HG03095 (cell line): ENCODE measurements at regions not wholly inside any gene's neighbourhood (a gene's known extent, or its start where the extent isn't known, plus 50 kb on each side); places are given as distances from the start of the nearest gene placed in this dataset.
"Not testable (repeated sequence)": the region's sequence is repeated elsewhere in the genome, so short reads cannot be mapped to it uniquely, and the experiment has no call there.

Source experiments
- ATAC-seq: cut with Tn5 transposase; IDR thresholded peaks from one replicate; pipeline ENCODE4 v1.9.1; 2021; ENCODE audit warnings: moderate library complexity; ENCODE audit not compliant: unreplicated experiment

DNA sequence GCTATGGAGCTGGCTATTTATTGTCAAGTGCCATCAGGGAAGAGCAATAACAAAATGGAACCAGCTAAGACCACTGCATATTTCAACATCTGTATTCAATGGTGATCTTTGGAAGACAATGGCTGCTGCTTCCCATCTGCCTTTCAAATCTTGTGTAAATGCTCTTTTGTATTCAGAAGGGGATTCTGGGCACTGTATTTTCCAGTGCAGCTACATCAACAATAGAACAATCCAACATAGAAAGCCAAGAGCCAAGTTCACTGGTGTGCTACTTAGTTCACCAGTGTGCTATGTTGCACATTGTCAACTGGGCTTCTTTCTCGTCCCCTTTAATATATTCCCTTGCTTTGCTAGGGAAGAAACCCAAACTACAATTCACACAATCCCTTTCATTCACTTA is 128.8 kb upstream of the OR4E1 start:
- ATAC-seq: no peak

DNA sequence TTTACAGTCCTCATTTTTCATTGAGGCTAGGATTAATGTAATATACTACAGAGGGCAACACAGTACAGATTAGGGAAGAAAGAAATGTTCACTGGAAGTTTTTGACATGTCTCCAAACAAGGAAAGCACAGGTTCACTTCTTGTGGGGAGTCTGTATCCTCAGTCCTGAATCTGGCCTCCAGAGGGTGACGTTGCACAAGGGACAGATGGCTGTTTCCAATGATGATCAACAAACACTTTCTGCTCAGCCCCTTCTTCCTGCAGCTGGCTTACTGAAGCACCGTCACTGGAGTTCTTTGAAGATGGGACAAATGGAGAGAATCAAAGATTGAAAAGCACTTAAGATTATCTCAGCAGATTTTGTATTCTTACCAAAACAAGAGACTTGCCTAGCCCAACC is 123.3 kb upstream of the OR4E1 start:
- ATAC-seq: no peak

DNA sequence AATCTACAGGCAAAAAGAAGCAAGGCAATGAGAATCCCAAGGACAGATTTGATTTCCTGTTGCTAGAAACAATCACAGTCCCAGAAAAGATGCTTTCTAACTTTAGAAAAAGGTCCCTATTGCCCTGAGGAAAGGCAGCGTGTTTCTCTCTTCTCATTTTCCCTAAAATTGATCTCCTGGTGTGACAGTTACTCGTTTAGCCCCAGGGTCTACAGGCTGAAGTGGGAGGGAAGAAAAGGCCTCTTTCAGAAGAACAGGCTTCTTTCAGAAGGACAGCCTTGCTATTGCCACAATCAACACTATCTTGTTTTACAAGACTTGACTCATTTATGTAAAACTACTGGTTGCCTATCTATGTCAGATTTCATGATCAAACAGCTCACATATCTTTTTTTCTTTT is 121.8 kb upstream of the OR4E1 start:
- ATAC-seq: no peak

DNA sequence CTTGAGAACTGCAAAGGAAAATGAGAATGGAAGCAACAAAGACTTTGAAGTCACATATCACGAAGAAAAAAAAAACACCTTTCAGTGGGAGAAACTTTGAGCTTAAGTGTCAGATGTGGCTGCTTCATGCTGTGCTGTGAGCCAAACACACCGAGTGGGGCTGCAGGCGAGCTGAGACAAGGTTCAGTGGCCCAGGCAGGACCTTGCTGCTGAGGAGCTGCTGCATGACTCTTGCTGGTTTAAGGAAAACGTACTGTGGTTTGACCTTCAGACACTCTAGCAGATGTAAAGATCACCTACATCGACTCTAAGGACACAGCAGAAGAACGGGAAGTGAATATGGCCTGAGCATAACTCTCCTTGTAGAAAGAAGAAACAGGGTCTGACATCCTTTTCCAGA is 118.1 kb upstream of the OR4E1 start:
- no peak for ATAC-seq

DNA sequence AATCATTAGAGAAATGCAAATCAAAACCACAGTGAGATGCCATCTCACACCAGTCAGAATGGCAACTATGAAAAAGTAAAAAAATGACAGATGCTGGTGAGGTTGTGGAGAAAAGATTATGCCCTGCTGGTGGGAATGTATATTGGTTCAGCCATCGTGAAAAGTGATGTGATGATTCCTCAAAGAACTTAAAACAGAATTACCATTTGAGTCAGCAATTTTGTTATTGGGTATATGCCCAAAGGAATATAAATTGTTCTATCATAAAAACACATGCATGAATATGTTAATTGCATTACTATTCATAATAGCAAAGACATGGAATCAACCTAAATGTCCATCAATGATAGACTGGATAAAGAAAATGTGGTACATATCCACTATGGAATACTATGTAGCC is 115.1 kb upstream of the OR4E1 start:
- not testable (repeated sequence) for ATAC-seq

DNA sequence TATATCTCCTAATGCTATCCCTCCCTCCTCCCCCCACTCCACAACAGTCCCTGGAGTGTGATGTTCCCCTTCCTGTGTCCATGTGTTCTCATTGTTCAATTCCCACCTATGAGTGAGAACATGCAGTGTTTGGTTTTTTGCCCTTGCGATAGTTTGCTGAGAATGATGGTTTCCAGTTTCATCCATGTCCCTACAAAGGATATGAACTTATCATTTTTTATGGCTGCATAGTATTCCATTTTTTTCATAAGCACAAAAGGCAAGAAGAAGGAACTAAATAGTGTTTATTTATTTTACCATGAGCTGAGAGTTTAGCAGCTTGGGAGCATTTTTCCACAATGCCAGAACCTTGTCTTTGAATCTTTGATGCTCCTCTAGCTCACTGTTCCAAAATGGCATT is 113.6 kb upstream of the OR4E1 start:
- ATAC-seq: not testable (repeated sequence)

DNA sequence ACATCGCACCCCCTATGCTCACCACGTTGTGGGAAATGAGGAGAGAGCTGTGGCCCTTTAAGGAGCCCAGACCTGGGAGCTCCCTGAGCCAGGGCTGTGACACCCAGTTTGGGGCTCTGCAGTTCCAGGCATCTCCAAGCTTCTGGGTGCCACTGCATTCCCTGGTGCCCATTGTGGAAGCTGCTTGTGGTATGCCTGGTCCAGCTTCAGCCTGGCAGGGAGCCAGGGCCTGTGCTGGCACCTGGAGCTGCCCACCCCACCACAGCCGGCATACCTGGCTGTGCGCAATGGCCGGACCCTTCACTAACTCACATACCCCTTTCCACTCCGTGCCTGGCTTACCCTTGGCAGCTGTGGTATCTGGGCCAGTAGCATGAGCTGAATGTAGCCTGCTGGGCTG is 107.9 kb upstream of the OR4E1 start:
- ATAC-seq: no peak

DNA sequence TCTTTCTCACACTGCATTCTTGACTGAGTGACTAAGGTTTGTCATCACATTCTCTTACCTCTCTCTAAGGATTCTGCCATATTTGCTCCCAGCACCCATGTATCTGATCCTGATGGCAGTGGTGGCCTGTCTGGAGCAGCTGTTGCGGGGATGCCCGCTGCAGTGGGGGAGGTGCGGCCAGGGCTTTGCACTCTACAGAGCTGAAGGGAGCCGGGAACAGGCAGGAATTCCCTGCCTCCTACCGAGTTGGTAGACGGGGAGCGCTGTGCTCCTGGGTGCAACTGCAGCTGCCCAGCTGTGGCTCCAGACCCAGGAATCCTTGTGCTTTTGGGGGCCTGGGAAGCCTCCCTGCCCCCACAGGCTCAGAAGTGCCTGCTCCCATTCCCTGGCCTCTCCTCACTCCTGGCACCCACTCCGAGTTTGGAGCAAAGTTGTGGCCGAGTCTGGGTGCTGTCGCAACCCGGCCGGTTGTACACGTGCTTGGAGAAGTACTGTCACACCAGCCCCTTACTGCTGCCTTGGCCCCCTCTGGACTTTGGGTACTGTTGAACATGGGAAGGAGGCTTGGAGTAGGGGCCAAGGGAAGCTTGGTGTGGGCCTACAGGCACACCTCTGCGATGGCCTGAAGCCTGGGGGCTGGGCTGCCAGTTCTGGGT is 106.9 kb upstream of the OR4E1 start:
- ATAC-seq: no peak

DNA sequence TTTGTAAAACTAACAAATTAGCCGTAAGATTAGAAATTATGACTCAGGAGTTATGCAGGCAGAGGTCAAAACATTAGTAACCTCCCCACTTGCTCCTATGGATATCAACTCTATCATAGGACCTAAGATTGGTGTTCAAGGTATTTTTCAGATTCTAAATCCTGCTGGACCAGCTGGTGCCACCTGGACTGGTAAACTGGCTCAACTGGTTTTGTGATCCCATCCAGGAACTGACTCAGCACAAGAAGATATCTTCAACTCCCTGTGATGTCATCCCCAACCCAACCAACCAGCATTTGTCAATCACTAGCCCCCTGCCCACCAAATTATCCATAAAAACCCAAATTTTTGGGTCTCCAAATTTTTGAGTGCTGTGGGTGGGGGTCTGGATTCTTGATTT is 98.1 kb upstream of the OR4E1 start:
- no peak for ATAC-seq

DNA sequence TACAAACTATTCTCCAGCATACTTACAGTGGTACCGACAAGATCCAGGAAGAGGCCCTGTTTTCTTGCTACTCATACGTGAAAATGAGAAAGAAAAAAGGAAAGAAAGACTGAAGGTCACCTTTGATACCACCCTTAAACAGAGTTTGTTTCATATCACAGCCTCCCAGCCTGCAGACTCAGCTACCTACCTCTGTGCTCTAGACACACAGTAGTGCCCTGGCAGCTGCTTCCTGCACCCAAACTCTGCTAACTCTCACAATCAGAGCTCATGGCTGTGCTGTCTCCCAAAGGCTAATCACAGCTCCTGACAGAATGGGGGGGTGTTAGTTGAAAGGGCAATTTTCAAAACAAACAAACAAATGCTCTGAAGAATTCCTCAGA is 95.2 kb upstream of the OR4E1 start:
- no peak for ATAC-seq

DNA sequence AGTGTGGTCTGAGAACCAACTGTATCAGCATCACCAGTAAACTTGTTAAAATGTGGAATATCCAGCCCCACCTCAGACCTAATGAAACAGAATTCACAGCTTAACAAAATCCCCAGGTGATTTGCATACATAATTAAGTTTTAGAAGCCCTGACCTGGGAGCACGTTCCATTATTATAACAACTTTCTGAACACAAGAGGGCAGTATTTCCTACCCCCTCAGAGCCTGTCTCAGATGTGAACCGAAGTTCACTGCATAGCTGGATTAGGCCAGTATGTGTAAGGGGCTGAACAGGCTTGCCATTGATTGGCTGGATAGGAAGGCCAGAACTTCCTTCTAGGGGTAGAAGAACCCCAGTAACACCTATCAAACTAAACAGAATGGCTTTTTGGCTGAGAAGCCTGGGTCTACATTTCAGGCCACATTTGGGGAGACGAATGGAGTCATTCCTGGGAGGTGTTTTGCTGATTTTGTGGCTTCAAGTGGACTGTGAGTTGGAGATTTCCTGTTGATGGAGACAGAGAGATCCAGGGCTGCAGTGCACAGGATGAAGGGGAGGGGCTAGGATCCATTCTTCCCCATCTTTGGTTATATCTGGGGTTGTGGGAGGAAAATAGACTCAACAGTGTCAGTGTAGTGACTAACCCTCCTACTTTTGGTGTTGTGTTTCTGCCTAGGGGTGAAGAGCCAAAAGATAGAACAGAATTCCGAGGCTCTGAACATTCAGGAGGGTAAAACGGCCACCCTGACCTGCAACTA is 94.7 kb upstream of the OR4E1 start:
- no peak for ATAC-seq

DNA sequence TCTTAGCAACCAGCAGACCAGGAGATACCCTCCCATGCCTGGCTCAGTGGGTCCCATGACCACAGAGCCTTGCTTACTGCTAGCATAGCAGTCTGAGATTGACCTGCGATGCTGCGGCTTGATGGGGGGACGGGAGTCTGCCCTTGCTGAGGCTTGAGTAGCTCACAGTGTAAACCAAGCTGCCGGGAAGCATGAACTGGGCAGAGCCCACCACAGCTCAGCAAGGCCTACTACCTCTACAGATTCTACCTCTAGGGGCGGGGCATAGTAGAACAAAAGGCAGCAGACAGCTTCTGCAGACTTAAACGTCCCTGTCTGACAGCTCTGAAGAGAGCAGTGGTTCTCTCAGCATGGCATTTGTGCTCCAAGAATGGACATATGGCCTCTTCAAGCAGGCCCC is 86.7 kb upstream of the OR4E1 start:
- not testable (repeated sequence) for ATAC-seq

DNA sequence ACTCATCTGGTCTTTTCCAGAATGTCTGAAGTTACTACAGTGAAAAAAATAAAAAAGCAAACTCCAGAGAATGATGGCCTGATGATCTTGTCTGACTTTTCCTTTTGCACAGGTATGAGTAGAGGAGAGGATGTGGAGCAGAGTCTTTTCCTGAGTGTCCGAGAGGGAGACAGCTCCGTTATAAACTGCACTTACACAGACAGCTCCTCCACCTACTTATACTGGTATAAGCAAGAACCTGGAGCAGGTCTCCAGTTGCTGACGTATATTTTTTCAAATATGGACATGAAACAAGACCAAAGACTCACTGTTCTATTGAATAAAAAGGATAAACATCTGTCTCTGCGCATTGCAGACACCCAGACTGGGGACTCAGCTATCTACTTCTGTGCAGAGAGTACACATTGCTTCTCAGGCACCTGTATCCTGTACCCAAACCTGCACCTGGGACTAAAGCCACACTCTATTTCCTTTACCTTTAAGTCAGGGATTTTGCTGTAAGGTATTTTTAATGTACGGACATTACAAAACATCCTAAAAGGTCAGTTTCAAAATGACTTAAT is 75.8 kb upstream of the OR4E1 start:
- no peak for ATAC-seq

DNA sequence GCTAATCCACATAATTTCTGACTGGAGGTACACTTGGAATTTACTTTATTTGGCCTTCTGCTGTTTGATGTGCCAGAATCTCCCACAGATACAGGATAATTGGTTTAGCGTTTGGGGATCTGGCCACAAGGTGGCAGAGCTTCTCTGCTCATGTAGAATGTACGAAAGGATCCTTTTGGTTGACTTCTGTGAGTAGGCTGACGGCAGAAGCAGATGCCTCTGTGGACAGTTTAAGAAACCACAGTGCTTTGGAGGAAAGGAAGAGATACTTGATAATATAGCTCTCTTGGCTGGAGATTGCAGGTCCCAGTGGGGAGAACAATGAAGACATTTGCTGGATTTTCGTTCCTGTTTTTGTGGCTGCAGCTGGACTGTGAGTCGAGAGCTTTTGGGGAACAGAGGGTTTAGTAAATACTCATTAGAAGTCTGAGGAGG is 75.3 kb upstream of the OR4E1 start:
- peak; percentile 69 for ATAC-seq

DNA sequence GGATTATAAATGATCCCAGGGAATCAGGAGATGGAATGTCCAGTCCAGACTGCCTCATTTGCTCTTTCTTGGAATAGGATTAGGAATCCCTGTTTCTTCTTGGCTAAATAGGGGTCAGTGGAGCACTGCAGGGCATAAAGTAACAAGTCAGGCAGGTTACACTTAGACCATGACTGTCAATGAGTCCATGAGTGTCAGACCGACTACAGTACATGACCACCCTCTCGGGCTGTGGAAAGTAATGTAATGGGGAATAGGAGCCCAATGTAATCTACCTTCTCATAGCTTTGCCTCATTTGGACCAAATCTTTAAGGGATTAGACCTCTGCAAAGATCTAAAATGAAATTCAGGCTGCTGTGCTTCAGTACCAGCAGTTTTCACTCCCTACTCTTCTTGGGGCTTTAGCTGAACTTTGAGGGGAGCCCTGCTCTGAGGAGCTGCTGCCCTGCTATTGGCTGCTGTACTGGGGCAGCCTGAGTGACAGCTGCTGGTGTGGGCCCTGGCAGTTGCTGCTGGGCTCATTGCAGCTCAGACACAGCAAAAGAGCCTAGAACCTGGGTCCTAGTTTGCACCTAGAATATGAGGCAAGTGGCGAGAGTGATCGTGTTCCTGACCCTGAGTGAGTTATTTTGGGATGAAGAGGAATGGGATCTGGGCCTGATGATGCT is 62.2 kb upstream of the OR4E1 start:
- ATAC-seq: no peak

DNA sequence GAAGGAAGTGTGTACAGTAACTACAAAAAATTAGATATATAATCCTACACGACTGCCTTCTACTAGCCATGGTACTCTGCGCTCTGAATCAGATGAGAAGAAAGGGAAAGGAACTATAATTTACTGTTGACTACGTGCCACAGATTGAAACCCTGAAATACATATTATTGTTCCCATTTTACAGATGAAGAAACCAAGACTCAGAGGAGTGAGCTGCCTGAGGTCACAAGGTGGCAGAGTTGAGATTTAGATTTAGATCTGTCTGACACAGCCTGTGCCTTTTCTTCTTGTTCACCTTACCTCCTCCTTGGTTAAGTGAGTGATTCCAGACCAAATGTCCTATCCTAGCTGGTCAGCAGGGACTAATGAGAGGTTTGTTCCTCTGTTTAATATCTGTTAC is 61.6 kb upstream of the OR4E1 start:
- no peak for ATAC-seq

DNA sequence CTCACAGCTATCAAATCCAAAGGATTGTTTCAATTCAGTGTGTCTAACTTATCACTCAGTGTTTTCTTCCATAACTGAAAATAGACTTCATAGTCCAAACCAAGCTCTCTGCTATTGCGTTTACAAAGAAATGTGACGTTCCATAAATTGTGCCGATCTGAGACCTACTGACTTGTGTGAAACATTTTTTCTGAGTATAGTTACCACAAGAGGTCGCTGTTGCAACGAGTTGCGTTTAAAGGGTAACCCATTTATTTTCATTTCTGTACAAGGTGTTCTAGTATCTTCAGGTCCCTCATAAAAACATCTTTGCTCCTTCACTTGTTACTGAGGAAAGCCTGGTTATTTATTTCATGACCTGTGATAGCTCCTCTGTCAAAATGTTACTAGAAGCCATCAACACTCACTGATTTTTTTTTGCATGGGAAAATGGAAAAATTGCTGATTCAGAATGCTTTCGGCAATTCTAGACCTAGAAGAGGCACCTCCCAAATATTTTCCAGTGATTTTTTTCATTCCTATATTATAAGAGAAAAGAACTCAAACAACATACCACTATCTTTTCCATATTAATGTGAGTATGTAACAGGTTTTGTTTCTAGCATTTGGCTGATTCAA is 60.9 kb upstream of the OR4E1 start:
- no peak for ATAC-seq

DNA sequence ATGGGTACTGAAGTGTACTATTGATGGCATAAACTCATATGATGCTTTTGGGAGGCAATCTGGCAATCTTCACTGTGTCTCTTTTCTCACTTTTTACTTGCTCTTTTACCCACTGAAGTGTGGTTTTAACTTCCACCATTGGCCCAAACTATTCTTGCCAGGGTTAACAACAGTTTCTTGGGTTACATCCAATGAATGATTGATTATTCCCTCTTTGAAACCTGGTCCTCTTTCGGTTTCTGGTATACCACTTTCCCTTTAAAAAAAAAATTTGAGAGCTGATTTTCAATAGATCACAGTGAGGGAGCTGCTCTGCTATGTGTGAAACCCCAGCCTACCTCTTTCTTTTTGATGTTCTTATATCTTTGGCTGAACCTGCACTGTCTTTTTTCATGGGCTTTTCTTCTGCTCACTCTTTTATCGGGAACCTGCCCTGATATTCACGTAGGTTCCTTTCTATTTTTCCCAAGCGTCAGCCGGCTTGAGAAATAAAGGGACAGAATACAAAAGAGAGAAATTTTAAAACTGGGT is 56.1 kb upstream of the OR4E1 start:
- ATAC-seq: no peak

DNA sequence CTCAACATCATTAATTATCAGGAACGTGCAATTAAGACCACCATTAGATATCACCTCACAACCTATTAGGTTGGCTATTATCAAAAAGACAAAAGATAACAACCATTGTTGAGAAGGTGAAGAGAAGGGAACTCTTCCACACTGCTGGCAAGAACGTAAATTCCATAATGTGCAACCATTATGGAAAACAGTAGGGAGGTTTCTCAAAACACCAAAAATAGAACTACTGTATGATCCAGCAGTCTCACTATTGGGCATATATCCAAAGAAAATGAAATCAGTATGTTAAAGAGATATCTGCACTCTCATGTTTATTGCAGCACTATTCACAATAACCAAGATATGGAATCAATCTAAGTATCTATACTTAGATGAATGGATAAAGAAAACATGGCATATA is 51.6 kb upstream of the OR4E1 start:
- ATAC-seq: no peak

DNA sequence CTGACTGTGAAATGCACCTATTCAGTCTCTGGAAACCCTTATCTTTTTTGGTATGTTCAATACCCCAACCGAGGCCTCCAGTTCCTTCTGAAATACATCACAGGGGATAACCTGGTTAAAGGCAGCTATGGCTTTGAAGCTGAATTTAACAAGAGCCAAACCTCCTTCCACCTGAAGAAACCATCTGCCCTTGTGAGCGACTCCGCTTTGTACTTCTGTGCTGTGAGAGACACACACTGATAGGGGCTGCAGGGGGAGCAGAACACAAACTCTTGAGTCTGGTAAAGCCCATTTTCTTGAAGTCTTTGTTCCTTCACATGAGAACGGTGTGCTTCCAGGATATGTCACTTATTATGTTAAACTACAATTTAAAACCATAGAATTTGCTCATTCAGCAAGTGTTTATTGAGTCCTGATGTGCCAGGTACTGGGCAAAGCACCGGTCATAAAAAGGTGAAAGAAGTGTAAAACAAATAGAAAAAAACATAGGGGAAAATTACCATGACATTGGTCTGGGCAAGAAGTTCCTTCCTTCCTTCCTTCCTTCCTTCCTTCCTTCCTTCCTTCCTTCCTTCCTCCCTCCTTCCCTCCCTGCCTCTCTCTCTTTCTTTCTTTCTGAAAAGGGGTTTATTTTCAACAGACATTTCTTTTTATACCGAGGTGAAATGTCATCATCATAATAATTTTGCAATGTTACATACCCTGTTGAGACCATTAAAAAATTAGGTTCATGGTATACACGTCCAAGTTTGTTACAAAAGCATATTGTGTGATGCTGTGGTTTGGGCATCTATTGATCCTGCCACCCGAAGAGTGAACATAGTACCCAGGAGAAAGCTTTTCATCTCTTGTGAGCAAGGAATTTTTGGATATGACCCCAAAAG is 50.7 kb upstream of the OR4E1 start:
- ATAC-seq: no peak
